Fibroblast of lung (primary cell): ENCODE measurements at regions not wholly inside any gene's neighbourhood (a gene's known extent, or its start where the extent isn't known, plus 50 kb on each side); places are given as distances from the start of the nearest gene placed in this dataset.

ENCODE experiments used
- DNase-seq, 2 donors: peaks; one replicate each; pipeline versions ENCODE4 v3.0.0 to v3.0.0-alpha.2; 2010; ENCODE audit warnings: low read depth in 2 of 2
- H2AFZ ChIP-seq: 2 replicates; pipeline ENCODE4 v1.5.1; 2012; ENCODE audit warnings: low read length, control low read depth, inconsistent platforms
- H3K27ac ChIP-seq: 2 replicates; pipeline ENCODE4 v1.5.1; 2011; ENCODE audit warnings: low read length, control low read depth; ENCODE audit not compliant: insufficient read depth
- H3K27me3 ChIP-seq: 2 replicates; pipeline ENCODE4 v1.5.1; 2011; ENCODE audit warnings: mild to moderate bottlenecking, low read length; ENCODE audit not compliant: control insufficient read depth, insufficient read depth
- H3K36me3 ChIP-seq: 2 replicates; pipeline ENCODE4 v1.5.1; 2011; ENCODE audit warnings: low read length; ENCODE audit not compliant: control insufficient read depth, insufficient read depth
- H3K4me1 ChIP-seq: 2 replicates; pipeline ENCODE4 v1.5.1; 2011; ENCODE audit warnings: low read length; ENCODE audit not compliant: control insufficient read depth, insufficient read depth; ENCODE audit errors: extremely low read depth
- H3K4me2 ChIP-seq: 2 replicates; pipeline ENCODE4 v1.5.1; 2011; ENCODE audit warnings: low read length, control low read depth; ENCODE audit not compliant: insufficient read depth; ENCODE audit errors: extremely low read depth
- H3K4me3 ChIP-seq, 4 experiments: fragments of 200-600 bp in 1 of 4; sonication (generic) in 1 of 4; replicated peaks in 1 of 4; 2 replicates each; pipeline ENCODE4 v1.5.1; 2011 to 2016; ENCODE audit warnings: low read length in 4 of 4, low read depth in 3 of 4, mild to moderate bottlenecking in 3 of 4, control low read depth in 2 of 4, inconsistent platforms in 1 of 4, mixed read lengths in 1 of 4; ENCODE audit not compliant: insufficient read depth in 1 of 4; ENCODE audit errors: control extremely low read depth in 1 of 4
- H3K79me2 ChIP-seq: 2 replicates; pipeline ENCODE4 v1.5.1; 2012; ENCODE audit warnings: mild to moderate bottlenecking, low read length, inconsistent platforms; ENCODE audit not compliant: control insufficient read depth, insufficient read depth
- H3K9ac ChIP-seq: 2 replicates; pipeline ENCODE4 v1.5.1; 2011; ENCODE audit warnings: mild to moderate bottlenecking, low read length, control low read depth; ENCODE audit not compliant: insufficient read depth
- H3K9me3 ChIP-seq: 2 replicates; pipeline ENCODE4 v1.5.1; 2012; ENCODE audit warnings: low read depth, low read length; ENCODE audit not compliant: control insufficient read depth, insufficient read depth
- H4K20me1 ChIP-seq: 2 replicates; pipeline ENCODE4 v1.5.1; 2011; ENCODE audit warnings: low read length; ENCODE audit not compliant: control insufficient read depth, insufficient read depth; ENCODE audit errors: extremely low read depth
- EZH2 ChIP-seq: IDR thresholded peaks from 2 replicates; pipeline ENCODE4 v1.5.1; 2012; ENCODE audit warnings: low read length, control low read depth, mild to moderate bottlenecking; ENCODE audit errors: missing control alignments
- TF ChIP-seq, protein P1 (sequence below), 2 donors: IDR thresholded peaks in 1 of 2; conservative IDR thresholded peaks in 1 of 2; 1 replicate in 1 of 2; 2 replicates in 1 of 2; pipeline ENCODE4 v1.5.1; 2011 to 2012; ENCODE audit warnings: low read length in 2 of 2, control low read depth in 1 of 2, inconsistent platforms in 1 of 2, low read depth in 1 of 2, mild to moderate bottlenecking in 1 of 2

DNA sequence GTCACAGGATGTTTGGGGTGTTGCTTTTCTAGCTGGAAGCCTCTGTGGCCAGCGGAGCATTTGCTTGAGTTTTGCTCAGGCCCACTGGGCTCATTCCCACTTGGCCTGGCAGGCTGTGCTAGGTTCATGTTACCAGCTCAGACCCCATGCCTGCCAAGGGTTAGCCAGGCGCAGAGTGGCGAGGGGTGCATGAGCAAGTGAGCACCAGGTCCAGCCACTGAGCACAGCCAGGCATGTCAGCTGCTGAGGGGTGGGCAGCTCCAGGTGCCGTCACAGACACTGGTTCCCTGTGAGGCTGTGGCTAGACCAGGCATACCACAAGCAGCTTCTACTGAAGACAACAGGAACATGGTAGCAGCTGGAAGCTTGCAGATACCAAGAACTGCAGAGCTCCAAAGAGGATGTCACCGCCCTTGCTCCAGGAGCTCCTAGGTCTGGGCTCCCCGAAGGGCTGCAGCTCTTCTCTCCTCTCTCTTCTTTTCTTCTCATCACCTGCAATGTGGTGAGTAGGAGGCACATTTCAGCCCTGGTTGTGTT, 52.0 kb upstream of the CYYR1 start:
- H3K4me3 ChIP-seq: no peak overlapping the region
- H2AFZ ChIP-seq: no peak overlapping the region
- no peaks in the 10 kb centered on the region for H3K4me1 ChIP-seq
- no peaks in the 10 kb centered on the region for H3K27me3 ChIP-seq
- no peak overlapping the region for H3K9ac ChIP-seq
- DNase-seq: no peak
- no peak overlapping the region for H3K27ac ChIP-seq
- H3K36me3 ChIP-seq: no peaks in the 10 kb centered on the region
- TF ChIP-seq EZH2: no peak
- TF ChIP-seq, protein P1, sequence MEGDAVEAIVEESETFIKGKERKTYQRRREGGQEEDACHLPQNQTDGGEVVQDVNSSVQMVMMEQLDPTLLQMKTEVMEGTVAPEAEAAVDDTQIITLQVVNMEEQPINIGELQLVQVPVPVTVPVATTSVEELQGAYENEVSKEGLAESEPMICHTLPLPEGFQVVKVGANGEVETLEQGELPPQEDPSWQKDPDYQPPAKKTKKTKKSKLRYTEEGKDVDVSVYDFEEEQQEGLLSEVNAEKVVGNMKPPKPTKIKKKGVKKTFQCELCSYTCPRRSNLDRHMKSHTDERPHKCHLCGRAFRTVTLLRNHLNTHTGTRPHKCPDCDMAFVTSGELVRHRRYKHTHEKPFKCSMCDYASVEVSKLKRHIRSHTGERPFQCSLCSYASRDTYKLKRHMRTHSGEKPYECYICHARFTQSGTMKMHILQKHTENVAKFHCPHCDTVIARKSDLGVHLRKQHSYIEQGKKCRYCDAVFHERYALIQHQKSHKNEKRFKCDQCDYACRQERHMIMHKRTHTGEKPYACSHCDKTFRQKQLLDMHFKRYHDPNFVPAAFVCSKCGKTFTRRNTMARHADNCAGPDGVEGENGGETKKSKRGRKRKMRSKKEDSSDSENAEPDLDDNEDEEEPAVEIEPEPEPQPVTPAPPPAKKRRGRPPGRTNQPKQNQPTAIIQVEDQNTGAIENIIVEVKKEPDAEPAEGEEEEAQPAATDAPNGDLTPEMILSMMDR (conservative IDR thresholded peaks at IDR 0.05 in 1 of 2, IDR thresholded peaks at IDR 0.05 in 1 of 2; ENCODE audit: low read depth in 1 of 2, low read length in 2 of 2): no peak
- no peaks in the 10 kb centered on the region for H3K79me2 ChIP-seq
- H3K4me2 ChIP-seq: no peak overlapping the region
- H3K9me3 ChIP-seq: no peaks in the 10 kb centered on the region
- no peaks in the 10 kb centered on the region for H4K20me1 ChIP-seq
